ENCODE measurements at regions not wholly inside any gene's neighbourhood (a gene's known extent, or its start where the extent isn't known, plus 50 kb on each side); places are given as distances from the start of the nearest gene placed in this dataset.

- TF ChIP-seq, protein P1, sequence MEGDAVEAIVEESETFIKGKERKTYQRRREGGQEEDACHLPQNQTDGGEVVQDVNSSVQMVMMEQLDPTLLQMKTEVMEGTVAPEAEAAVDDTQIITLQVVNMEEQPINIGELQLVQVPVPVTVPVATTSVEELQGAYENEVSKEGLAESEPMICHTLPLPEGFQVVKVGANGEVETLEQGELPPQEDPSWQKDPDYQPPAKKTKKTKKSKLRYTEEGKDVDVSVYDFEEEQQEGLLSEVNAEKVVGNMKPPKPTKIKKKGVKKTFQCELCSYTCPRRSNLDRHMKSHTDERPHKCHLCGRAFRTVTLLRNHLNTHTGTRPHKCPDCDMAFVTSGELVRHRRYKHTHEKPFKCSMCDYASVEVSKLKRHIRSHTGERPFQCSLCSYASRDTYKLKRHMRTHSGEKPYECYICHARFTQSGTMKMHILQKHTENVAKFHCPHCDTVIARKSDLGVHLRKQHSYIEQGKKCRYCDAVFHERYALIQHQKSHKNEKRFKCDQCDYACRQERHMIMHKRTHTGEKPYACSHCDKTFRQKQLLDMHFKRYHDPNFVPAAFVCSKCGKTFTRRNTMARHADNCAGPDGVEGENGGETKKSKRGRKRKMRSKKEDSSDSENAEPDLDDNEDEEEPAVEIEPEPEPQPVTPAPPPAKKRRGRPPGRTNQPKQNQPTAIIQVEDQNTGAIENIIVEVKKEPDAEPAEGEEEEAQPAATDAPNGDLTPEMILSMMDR (IDR thresholded peaks at IDR 0.05): no peak
- no peak for TF ChIP-seq EP300 (IDR thresholded peaks at IDR 0.05)
- TF ChIP-seq POLR2A (IDR thresholded peaks at IDR 0.05): no peak
- Histone ChIP-seq H3K36me3 (no peaks in the 10 kb centered on the region), H3K4me3 (no peak overlapping the region), H3K4me1 (peaks cover 0 to 7% (median 0%) of the 10 kb centered on the region in 4 donors), H3K27me3 (no peaks in the 10 kb centered on the region), H3K27ac (no peak overlapping the region), H3K9me3 (no peaks in the 10 kb centered on the region)
- WGBS, 2 donors: 84 to 89% methylated on average over 13 to 14 of the region's 14 CpGs
- DNase-seq (ENCODE audit: low spot score in 2 of 2): no peak
These were observed 72.7 kb upstream of the MAP4K4 start for GRCh38 chr2:101624706-101625332.

DNA sequence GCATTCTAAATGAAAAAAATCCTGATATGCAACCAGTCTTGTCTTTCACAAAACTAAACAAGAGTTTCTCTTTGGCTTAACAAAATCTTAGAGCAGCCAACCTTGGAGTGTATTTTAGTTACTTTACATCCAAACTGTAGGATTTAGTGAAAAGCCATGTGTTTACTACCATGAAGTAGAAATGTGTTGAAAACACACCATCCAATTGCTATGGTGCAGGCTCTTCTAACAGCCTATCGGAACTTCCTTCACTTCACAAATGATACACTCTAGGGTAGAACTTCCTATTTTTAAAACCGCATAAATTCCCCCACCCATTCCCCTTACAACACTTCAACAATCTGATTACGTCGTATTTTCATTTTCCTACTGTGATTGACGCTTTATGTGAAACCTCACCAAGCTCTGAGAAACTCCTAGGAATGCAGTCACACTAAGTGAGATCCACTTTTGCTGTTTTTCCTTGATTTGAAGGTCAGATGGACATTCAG is 74.4 kb upstream of the MAP4K4 start:
- Histone ChIP-seq H3K27me3 (no peaks in the 10 kb centered on the region), H3K4me1 (peaks cover 0 to 23% (median 6%) of the 10 kb centered on the region in 4 donors), H3K27ac (no peak overlapping the region), H3K36me3 (no peaks in the 10 kb centered on the region), H3K9me3 (no peaks in the 10 kb centered on the region), H3K4me3 (no peak overlapping the region)
- DNase-seq (ENCODE audit: low spot score in 2 of 2): no peak
- TF ChIP-seq POLR2A (IDR thresholded peaks at IDR 0.05) (no peak), EP300 (IDR thresholded peaks at IDR 0.05) (peak in 1 of 2 donors; percentile 44)
- WGBS, 2 donors: 58 to 60% methylated on average over 5 of the region's 5 CpGs

GRCh38 chr2:101622210-101623030 is 75.1 kb upstream of the MAP4K4 start:
- Histone ChIP-seq H3K9me3 (no peaks in the 10 kb centered on the region), H3K27ac (no peak overlapping the region), H3K4me1 (peaks cover 0 to 23% (median 6%) of the 10 kb centered on the region in 4 donors), H3K27me3 (no peaks in the 10 kb centered on the region), H3K36me3 (no peaks in the 10 kb centered on the region), H3K4me3 (no peak overlapping the region)
- DNase-seq (ENCODE audit: low spot score in 2 of 2): no peak
- 80 to 81% methylated on average over 16 of the region's 16 CpGs for WGBS, 2 donors
- TF ChIP-seq, protein P1 (IDR thresholded peaks at IDR 0.05): no peak
- no peak for TF ChIP-seq EP300 (IDR thresholded peaks at IDR 0.05)
- no peak for TF ChIP-seq POLR2A (IDR thresholded peaks at IDR 0.05)

DNA sequence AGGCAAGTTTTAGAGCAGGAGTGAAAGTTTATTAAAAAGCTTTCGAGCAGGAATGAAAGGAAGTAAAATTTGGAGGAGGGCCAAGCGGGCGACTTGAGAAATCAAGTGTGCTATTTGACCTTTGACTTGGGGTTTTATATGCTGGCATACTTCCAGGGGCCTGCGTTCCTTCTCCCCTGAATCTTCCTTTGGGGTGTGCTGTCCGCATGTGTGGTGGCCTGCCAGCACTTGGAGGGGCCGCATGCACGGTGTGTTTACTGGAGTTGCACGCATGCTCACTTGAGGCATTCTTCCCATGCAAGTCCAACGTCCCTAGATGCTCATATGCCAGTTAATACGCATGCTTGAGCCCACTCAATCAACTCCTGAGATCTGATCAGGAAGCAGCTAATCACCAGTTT is 78.3 kb upstream of the MAP4K4 start:
- Histone ChIP-seq H3K27me3 (no peaks in the 10 kb centered on the region), H3K9me3 (no peaks in the 10 kb centered on the region), H3K4me1 (peaks cover 0 to 23% (median 9%) of the 10 kb centered on the region in 4 donors), H3K27ac (no peak overlapping the region), H3K36me3 (no peaks in the 10 kb centered on the region), H3K4me3 (peak overlapping the region in 1 of 4 donors; percentile 27)
- 1 to 7% methylated on average over 10 of the region's 10 CpGs for WGBS, 2 donors
- DNase-seq (ENCODE audit: low spot score in 2 of 2): peak in 1 of 2 donors; percentile 69
- TF ChIP-seq, protein P1 (IDR thresholded peaks at IDR 0.05): no peak
- peak in 1 of 2 donors; percentile 57 for TF ChIP-seq EP300 (IDR thresholded peaks at IDR 0.05)

GRCh38 chr2:101617796-101618195 is 79.7 kb upstream of the MAP4K4 start:
- 92% methylated on average over 8 of the region's 8 CpGs for WGBS, 2 donors
- H3K36me3 ChIP-seq: no peaks in the 10 kb centered on the region
- no peak overlapping the region for H3K27ac ChIP-seq
- no peak for TF ChIP-seq EP300 (IDR thresholded peaks at IDR 0.05)
- TF ChIP-seq POLR2A (IDR thresholded peaks at IDR 0.05): no peak
- TF ChIP-seq, protein P1 (IDR thresholded peaks at IDR 0.05): no peak
- no peaks in the 10 kb centered on the region for H3K27me3 ChIP-seq
- no peak for DNase-seq (ENCODE audit: low spot score in 2 of 2)
- no peaks in the 10 kb centered on the region for H3K9me3 ChIP-seq
- peaks cover 0 to 20% (median 9%) of the 10 kb centered on the region in 4 donors for H3K4me1 ChIP-seq
- no peak overlapping the region for H3K4me3 ChIP-seq
